Nephron (organoid): ENCODE measurements at regions not wholly inside any gene's neighbourhood (a gene's known extent, or its start where the extent isn't known, plus 50 kb on each side); places are given as distances from the start of the nearest gene placed in this dataset.

Source experiments
- H3K27ac Mint-ChIP-seq, 3 experiments: 2 replicates each; pipeline ENCODE4 v1.8.0; 2020; ENCODE audit warnings: mixed read lengths in 3 of 3, mild to moderate bottlenecking in 2 of 3, moderate library complexity in 1 of 3
- H3K27me3 Mint-ChIP-seq: 2 replicates; pipeline ENCODE4 v1.8.0; 2021; ENCODE audit warnings: low read depth, mild to moderate bottlenecking, moderate library complexity, mixed read lengths
- H3K36me3 Mint-ChIP-seq: 2 replicates; pipeline ENCODE4 v1.8.0; 2020; ENCODE audit warnings: low read depth, mixed read lengths
- H3K4me1 Mint-ChIP-seq: 2 replicates; pipeline ENCODE4 v1.8.0; 2020; ENCODE audit warnings: mixed read lengths
- H3K4me3 Mint-ChIP-seq, 3 experiments: 2 replicates each; pipeline ENCODE4 v1.8.0; 2020; ENCODE audit warnings: mild to moderate bottlenecking in 3 of 3, mixed read lengths in 3 of 3, moderate library complexity in 2 of 3
- H3K9me3 Mint-ChIP-seq: 2 replicates; pipeline ENCODE4 v1.8.0; 2020; ENCODE audit warnings: mixed read lengths
- CTCF ChIP-seq, 3 experiments: fragments of 200-600 bp; sonication (generic); IDR thresholded peaks; one replicate each; pipeline ENCODE4 v1.5.0; 2021; ENCODE audit warnings: antibody characterized with exemption in 3 of 3; ENCODE audit not compliant: unreplicated experiment in 3 of 3

- no peak for TF ChIP-seq CTCF (IDR thresholded peaks at IDR 0.05; ENCODE audit: unreplicated experiment in 3 of 3)
- peaks cover 20% of the 10 kb centered on the region for H3K9me3 Mint-ChIP-seq
- H3K27me3 Mint-ChIP-seq, result no peaks in the 10 kb centered on the region
- peak overlapping the region in 2 of 3 experiments; percentile 40 to 64 for H3K27ac Mint-ChIP-seq
- H3K4me1 Mint-ChIP-seq, result no peaks in the 10 kb centered on the region
- H3K4me3 Mint-ChIP-seq, result no peak overlapping the region
- H3K36me3 Mint-ChIP-seq, result peaks cover 9% of the 10 kb centered on the region
These were observed 136.9 kb upstream of the CNOT2 start for GRCh38 chr12:70106347-70106746.

GRCh38 chr12:70110085-70110484, 133.1 kb upstream of the CNOT2 start:
- no peak for TF ChIP-seq CTCF (IDR thresholded peaks at IDR 0.05; ENCODE audit: unreplicated experiment in 3 of 3)
- H3K4me3 Mint-ChIP-seq, result no peak overlapping the region
- peaks cover 34% of the 10 kb centered on the region for H3K9me3 Mint-ChIP-seq
- no peak overlapping the region for H3K27ac Mint-ChIP-seq
- no peaks in the 10 kb centered on the region for H3K27me3 Mint-ChIP-seq
- H3K4me1 Mint-ChIP-seq, result no peaks in the 10 kb centered on the region
- H3K36me3 Mint-ChIP-seq, result peaks cover 9% of the 10 kb centered on the region

- Mint-ChIP-seq H3K4me3 (no peak overlapping the region), H3K27ac (no peak overlapping the region), H3K27me3 (no peaks in the 10 kb centered on the region), H3K9me3 (peaks cover 7% of the 10 kb centered on the region), H3K36me3 (no peaks in the 10 kb centered on the region), H3K4me1 (no peaks in the 10 kb centered on the region)
- no peak for TF ChIP-seq CTCF (IDR thresholded peaks at IDR 0.05; ENCODE audit: unreplicated experiment in 3 of 3)
These were observed 125.6 kb upstream of the CNOT2 start for GRCh38 chr12:70117670-70118069.

- no peak overlapping the region for H3K4me3 Mint-ChIP-seq
- H3K4me1 Mint-ChIP-seq, result no peaks in the 10 kb centered on the region
- peaks cover 3% of the 10 kb centered on the region for H3K9me3 Mint-ChIP-seq
- H3K27ac Mint-ChIP-seq, result no peak overlapping the region
- TF ChIP-seq CTCF (IDR thresholded peaks at IDR 0.05; ENCODE audit: unreplicated experiment in 3 of 3), result no peak
- H3K27me3 Mint-ChIP-seq, result no peaks in the 10 kb centered on the region
- no peaks in the 10 kb centered on the region for H3K36me3 Mint-ChIP-seq
These were observed 122.3 kb upstream of the CNOT2 start for GRCh38 chr12:70120970-70121369.

GRCh38 chr12:70121562-70121961, 121.7 kb upstream of the CNOT2 start:
- H3K36me3 Mint-ChIP-seq, result no peaks in the 10 kb centered on the region
- H3K27ac Mint-ChIP-seq, result no peak overlapping the region
- no peak overlapping the region for H3K4me3 Mint-ChIP-seq
- no peak for TF ChIP-seq CTCF (IDR thresholded peaks at IDR 0.05; ENCODE audit: unreplicated experiment in 3 of 3)
- H3K27me3 Mint-ChIP-seq, result no peaks in the 10 kb centered on the region
- H3K4me1 Mint-ChIP-seq, result no peaks in the 10 kb centered on the region
- H3K9me3 Mint-ChIP-seq, result peaks cover 3% of the 10 kb centered on the region

- no peak for TF ChIP-seq CTCF (IDR thresholded peaks at IDR 0.05; ENCODE audit: unreplicated experiment in 3 of 3)
- Mint-ChIP-seq H3K9me3 (peaks cover 3% of the 10 kb centered on the region), H3K27me3 (no peaks in the 10 kb centered on the region), H3K27ac (no peak overlapping the region), H3K4me3 (no peak overlapping the region), H3K36me3 (no peaks in the 10 kb centered on the region), H3K4me1 (no peaks in the 10 kb centered on the region)
These were observed 120.4 kb upstream of the CNOT2 start for GRCh38 chr12:70122804-70123203.
